GM18499 (cell line): ENCODE measurements at regions not wholly inside any gene's neighbourhood (a gene's known extent, or its start where the extent isn't known, plus 50 kb on each side); places are given as distances from the start of the nearest gene placed in this dataset.
"Not testable (repeated sequence)": the region's sequence is repeated elsewhere in the genome, so short reads cannot be mapped to it uniquely, and the experiment has no call there.

Source experiments
- ATAC-seq: cut with Tn5 transposase; IDR thresholded peaks from one replicate; pipeline ENCODE4 v1.9.1; 2021; ENCODE audit warnings: moderate number of reproducible peaks; ENCODE audit not compliant: insufficient read depth, unreplicated experiment

GRCh38 chr9:41279033-41279432 lies 89.9 kb upstream of the ZNG1F start:
- not testable (repeated sequence) for ATAC-seq

- ATAC-seq, result peak; percentile 99
Measured at GRCh38 chr9:41273549-41274267, 84.6 kb upstream of the ZNG1F start.

GRCh38 chr9:41272879-41273548 lies 83.9 kb upstream of the ZNG1F start:
- ATAC-seq, result not testable (repeated sequence)

DNA sequence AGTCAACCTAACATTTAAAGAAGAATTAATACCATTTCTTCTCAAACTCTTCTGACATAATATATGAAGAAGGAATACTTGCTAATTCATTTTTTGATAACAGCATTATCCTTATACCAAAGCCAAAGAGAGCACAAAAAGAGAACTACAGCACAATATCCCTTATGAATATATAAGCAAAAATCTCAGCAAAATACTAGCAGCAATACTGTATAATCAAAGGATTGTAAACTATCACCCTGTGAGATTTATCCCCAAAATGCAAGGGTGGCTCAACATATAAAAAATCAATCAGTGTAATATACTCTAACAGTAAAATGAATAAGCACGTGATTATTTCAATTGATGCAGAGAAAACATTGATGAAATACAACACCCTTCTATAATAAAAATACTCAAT lies 81.9 kb upstream of the ZNG1F start:
- ATAC-seq, result not testable (repeated sequence)

- ATAC-seq, result not testable (repeated sequence)
Measured at GRCh38 chr9:41269471-41269870, 80.4 kb upstream of the ZNG1F start.

GRCh38 chr9:41269054-41269453 lies 79.9 kb upstream of the ZNG1F start:
- not testable (repeated sequence) for ATAC-seq

- ATAC-seq, result not testable (repeated sequence)
Measured at GRCh38 chr9:41266602-41267001, 77.5 kb upstream of the ZNG1F start.

GRCh38 chr9:41266000-41266399 lies 76.9 kb upstream of the ZNG1F start:
- ATAC-seq, result not testable (repeated sequence)

DNA sequence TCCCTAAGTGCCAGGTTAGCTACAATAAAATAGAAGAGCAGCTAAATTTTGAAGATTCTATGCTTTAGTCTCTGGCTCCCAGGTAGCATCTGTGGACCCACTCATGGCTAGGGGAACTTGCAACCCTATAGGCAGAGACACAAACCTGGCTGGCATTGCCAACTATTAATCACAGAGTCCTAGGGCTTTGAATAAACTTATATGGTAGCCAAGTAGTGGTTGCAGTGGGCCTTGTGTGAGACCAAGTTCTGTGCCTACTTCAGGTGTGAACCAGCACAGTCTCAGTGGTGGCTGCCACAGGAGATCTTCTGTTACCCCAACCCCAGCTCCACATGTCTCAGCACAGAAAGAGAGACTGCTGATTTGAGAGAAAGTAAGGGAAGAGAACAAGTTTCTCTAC lies 62.9 kb upstream of the ZNG1F start:
- ATAC-seq, result not testable (repeated sequence)

- ATAC-seq, result not testable (repeated sequence)
Measured at GRCh38 chr9:41251101-41251500, 62.0 kb upstream of the ZNG1F start.

- not testable (repeated sequence) for ATAC-seq
Measured at GRCh38 chr9:41246702-41247101, 57.6 kb upstream of the ZNG1F start.
